GM23248 (cell line): ENCODE measurements at regions not wholly inside any gene's neighbourhood (a gene's known extent, or its start where the extent isn't known, plus 50 kb on each side); places are given as distances from the start of the nearest gene placed in this dataset.

Experiments
- EZH2 ChIP-seq: fragments of 200-600 bp; sonication (generic); IDR thresholded peaks from 2 replicates; pipeline ENCODE4 v1.6.1; 2018; ENCODE audit warnings: antibody characterized with exemption, mild to moderate bottlenecking; ENCODE audit not compliant: insufficient read depth, poor library complexity, severe bottlenecking
- EZH2phosphoT487 ChIP-seq: fragments of 200-600 bp; sonication (generic); IDR thresholded peaks from 2 replicates; pipeline ENCODE4 v1.6.1; 2018; ENCODE audit warnings: antibody characterized with exemption, moderate library complexity, mild to moderate bottlenecking, low read depth; ENCODE audit not compliant: insufficient read depth

- no peak for TF ChIP-seq EZH2
- TF ChIP-seq EZH2phosphoT487: no peak
Measured at GRCh38 chrY:21261158-21261557, 250.0 kb upstream of the RBMY1B start.
